GM12878 (cell line): ENCODE measurements at regions not wholly inside any gene's neighbourhood (a gene's known extent, or its start where the extent isn't known, plus 50 kb on each side); places are given as distances from the start of the nearest gene placed in this dataset.

Source experiments
- CREB1 ChIP-seq: IDR thresholded peaks from 2 replicates; pipeline ENCODE4 v1.6.1; 2012; ENCODE audit warnings: low read depth, mild to moderate bottlenecking, inconsistent platforms
- CTCF ChIP-seq, 3 experiments: IDR thresholded peaks in 2 of 3; conservative IDR thresholded peaks in 1 of 3; 2 replicates each; pipeline ENCODE4 v1.5.1; 2011; ENCODE audit warnings: low read depth in 3 of 3, low read length in 3 of 3, mild to moderate bottlenecking in 3 of 3, control low read depth in 2 of 3, moderate library complexity in 2 of 3, inconsistent platforms in 1 of 3, mixed read lengths in 1 of 3; ENCODE audit not compliant: control insufficient read depth in 2 of 3, insufficient read depth in 1 of 3; ENCODE audit errors: extremely low read depth in 1 of 3
- EED ChIP-seq: sonication (generic); IDR thresholded peaks from 2 replicates; pipeline ENCODE4 v1.6.1; 2016; ENCODE audit warnings: antibody characterized with exemption, low read depth
- ELK1 ChIP-seq: IDR thresholded peaks from 2 replicates; pipeline ENCODE4 v1.6.1; 2012; ENCODE audit warnings: low read depth, low read length, improper control_type of control experiment
- EZH2 ChIP-seq: IDR thresholded peaks from 2 replicates; pipeline ENCODE4 v1.6.1; 2012; ENCODE audit warnings: low read depth, mild to moderate bottlenecking, control low read depth, inconsistent platforms, low read length, borderline replicate concordance; ENCODE audit not compliant: control insufficient read depth
- MEF2B ChIP-seq: fragments of 450-650 bp; IDR thresholded peaks from 2 replicates; pipeline ENCODE4 v1.6.1; 2018; ENCODE audit warnings: mild to moderate bottlenecking, moderate library complexity; ENCODE audit not compliant: partially characterized antibody, poor library complexity, severe bottlenecking
- MXI1 ChIP-seq: fragments of 150-350 bp; IDR thresholded peaks from 2 replicates; pipeline ENCODE4 v1.6.1; 2011; ENCODE audit warnings: low read depth, mild to moderate bottlenecking, inconsistent platforms, low read length, improper control_type of control experiment
- NFYA ChIP-seq: IDR thresholded peaks from 2 replicates; pipeline ENCODE4 v1.6.1; 2011; ENCODE audit warnings: low read depth, mild to moderate bottlenecking, low read length, improper control_type of control experiment, borderline replicate concordance
- NRF1 ChIP-seq: conservative IDR thresholded peaks from 2 replicates; pipeline ENCODE4 v1.6.1; 2011; ENCODE audit warnings: mild to moderate bottlenecking, low read depth, low read length, improper control_type of control experiment
- PAX8 ChIP-seq: fragments of 450-650 bp; IDR thresholded peaks from 2 replicates; pipeline ENCODE4 v1.6.1; 2017; ENCODE audit warnings: mild to moderate bottlenecking, moderate library complexity
- REST ChIP-seq: IDR thresholded peaks from 2 replicates; pipeline ENCODE4 v1.6.1; 2012; ENCODE audit warnings: mild to moderate bottlenecking, low read depth, low read length
- SRF ChIP-seq, 2 experiments: IDR thresholded peaks; 2 replicates each; pipeline ENCODE4 v1.6.1; 2011; ENCODE audit warnings: low read depth in 2 of 2, low read length in 2 of 2, mild to moderate bottlenecking in 1 of 2, moderate library complexity in 1 of 2
- SUZ12 ChIP-seq: fragments of 200-600 bp; sonication (generic); IDR thresholded peaks from one replicate; pipeline ENCODE4 v1.6.1; 2018; ENCODE audit warnings: antibody characterized with exemption, mild to moderate bottlenecking; ENCODE audit not compliant: unreplicated experiment
- ZNF622 ChIP-seq: fragments of 450-650 bp; IDR thresholded peaks from 2 replicates; pipeline ENCODE4 v1.6.1; 2017; ENCODE audit warnings: mild to moderate bottlenecking, inconsistent platforms

GRCh38 chr1:177877086-177877485 lies 92.8 kb downstream of the SEC16B start:
- TF ChIP-seq CTCF (IDR thresholded peaks at IDR 0.05 in 2 of 3, conservative IDR thresholded peaks at IDR 0.05 in 1 of 3; ENCODE audit: control insufficient read depth in 2 of 3, extremely low read depth in 1 of 3, insufficient read depth in 1 of 3, low read depth in 3 of 3, low read length in 3 of 3), result no peak
- TF ChIP-seq NFYA, result no peak
- TF ChIP-seq CREB1, result no peak
- no peak for TF ChIP-seq MXI1
- no peak for TF ChIP-seq EED
- no peak for TF ChIP-seq ZNF622
- TF ChIP-seq NRF1, result no peak
- TF ChIP-seq EZH2, result no peak
- TF ChIP-seq MEF2B, result no peak
- no peak for TF ChIP-seq PAX8
- TF ChIP-seq REST, result no peak
- no peak for TF ChIP-seq SUZ12
- TF ChIP-seq ELK1, result no peak
- TF ChIP-seq SRF (IDR thresholded peaks at IDR 0.05; ENCODE audit: low read depth in 2 of 2, low read length in 2 of 2), result no peak
